ENCODE measurements at regions not wholly inside any gene's neighbourhood (a gene's known extent, or its start where the extent isn't known, plus 50 kb on each side); places are given as distances from the start of the nearest gene placed in this dataset.

DNA sequence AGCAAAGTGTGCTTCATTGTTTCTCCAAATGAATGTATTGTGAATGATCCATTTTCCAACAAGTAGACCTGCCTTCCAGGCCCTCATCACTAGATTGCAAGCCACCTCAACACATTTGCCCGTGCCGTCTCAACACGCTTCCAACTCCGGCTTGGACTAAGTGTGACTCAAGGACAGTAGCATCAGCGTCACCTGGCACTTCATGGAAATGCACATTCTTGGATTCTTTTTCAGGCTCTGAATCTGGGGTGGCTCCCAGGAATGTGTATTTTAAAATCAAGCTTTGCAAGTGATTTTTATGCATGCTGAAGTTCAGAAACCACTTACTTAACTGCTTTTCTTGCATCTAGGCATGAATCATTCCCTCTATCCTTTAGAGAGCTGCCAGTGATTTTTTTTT, 129.6 kb upstream of the EEF1E1 start:
- 81 to 98% (median 85%) methylated on average over 5 of the region's 5 CpGs for WGBS, 5 donors

DNA sequence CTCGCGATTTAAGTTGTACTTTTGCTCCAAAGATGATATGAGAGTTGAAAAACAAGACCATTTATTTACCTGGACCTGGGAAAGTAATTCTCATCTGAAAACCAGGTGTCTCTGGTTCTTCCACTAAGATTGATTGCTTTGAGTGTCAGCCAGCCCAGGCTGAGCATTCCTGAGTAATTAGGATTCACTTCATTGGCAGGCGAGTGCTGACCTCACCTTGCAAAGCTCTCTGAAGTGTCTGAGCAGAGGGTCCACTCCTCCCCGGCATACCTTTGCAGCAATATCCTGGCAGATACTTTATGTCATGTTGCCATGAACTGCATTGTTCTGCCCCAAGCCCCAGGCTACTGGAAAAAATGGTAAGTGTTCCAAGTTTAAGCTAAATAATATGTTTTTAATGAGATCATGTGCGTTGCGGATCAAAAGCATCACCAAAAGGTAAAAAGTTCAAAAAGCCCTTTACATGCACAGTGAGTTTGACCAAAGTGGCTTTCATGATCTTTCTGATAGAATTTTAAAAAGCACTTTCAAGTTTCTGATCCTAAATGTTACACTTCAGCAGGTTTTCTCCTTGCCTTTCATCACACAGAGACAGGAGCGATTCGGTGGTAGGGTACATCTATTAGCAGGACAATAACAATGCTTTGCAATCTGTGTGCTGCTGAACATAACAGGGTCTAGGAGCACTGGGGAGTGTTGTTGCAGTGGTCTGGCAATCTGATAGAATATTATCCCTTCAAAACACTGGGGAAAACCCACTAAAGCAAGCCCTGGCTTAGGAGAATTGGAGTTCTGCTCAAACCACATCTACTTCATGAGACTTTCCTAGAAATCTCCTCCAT, 127.8 kb upstream of the EEF1E1 start:
- H3K4me3 ChIP-seq = no peak overlapping the region
- 44 to 54% (median 50%) methylated on average over 8 of the region's 8 CpGs for WGBS, 5 donors
- no peak for DNase-seq

More for the DNA sequence above, 129.6 kb upstream of the EEF1E1 start:
- Histone ChIP-seq H3K4me3 (no peak overlapping the region), H3K27me3 (peaks cover 0 to 35% (median 4%) of the 10 kb centered on the region in 3 donors), H3K27ac (no peak overlapping the region), H3K9me3 (no peaks in the 10 kb centered on the region), H3K4me1 (no peaks in the 10 kb centered on the region), H3K36me3 (no peaks in the 10 kb centered on the region)
- intact Hi-C loops (cut with DNase I; ENCODE audit: low total_unique reads) = no loop called here
- no peak for DNase-seq
- TF ChIP-seq POLR2AphosphoS5 (IDR thresholded peaks at IDR 0.05) = no peak
- no peak for TF ChIP-seq POLR2A (IDR thresholded peaks at IDR 0.05)
- TF ChIP-seq, protein P1, sequence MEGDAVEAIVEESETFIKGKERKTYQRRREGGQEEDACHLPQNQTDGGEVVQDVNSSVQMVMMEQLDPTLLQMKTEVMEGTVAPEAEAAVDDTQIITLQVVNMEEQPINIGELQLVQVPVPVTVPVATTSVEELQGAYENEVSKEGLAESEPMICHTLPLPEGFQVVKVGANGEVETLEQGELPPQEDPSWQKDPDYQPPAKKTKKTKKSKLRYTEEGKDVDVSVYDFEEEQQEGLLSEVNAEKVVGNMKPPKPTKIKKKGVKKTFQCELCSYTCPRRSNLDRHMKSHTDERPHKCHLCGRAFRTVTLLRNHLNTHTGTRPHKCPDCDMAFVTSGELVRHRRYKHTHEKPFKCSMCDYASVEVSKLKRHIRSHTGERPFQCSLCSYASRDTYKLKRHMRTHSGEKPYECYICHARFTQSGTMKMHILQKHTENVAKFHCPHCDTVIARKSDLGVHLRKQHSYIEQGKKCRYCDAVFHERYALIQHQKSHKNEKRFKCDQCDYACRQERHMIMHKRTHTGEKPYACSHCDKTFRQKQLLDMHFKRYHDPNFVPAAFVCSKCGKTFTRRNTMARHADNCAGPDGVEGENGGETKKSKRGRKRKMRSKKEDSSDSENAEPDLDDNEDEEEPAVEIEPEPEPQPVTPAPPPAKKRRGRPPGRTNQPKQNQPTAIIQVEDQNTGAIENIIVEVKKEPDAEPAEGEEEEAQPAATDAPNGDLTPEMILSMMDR (IDR thresholded peaks at IDR 0.05) = no peak
- no peak for TF ChIP-seq EP300 (IDR thresholded peaks at IDR 0.05)

GRCh38 chr6:8225113-8225512, 122.8 kb upstream of the EEF1E1 start:
- no peak for TF ChIP-seq POLR2AphosphoS5 (IDR thresholded peaks at IDR 0.05)
- no peak for TF ChIP-seq EP300 (IDR thresholded peaks at IDR 0.05)
- TF ChIP-seq, protein P1 (IDR thresholded peaks at IDR 0.05) = no peak
- TF ChIP-seq POLR2A (IDR thresholded peaks at IDR 0.05) = no peak
- Histone ChIP-seq H3K9me3 (no peaks in the 10 kb centered on the region), H3K27ac (no peak overlapping the region), H3K4me1 (no peaks in the 10 kb centered on the region), H3K36me3 (no peaks in the 10 kb centered on the region), H3K27me3 (peaks cover 0 to 21% (median 0%) of the 10 kb centered on the region in 3 donors), H3K4me3 (no peak overlapping the region)
- 78 to 95% (median 92%) methylated on average over 5 of the region's 5 CpGs for WGBS, 5 donors
- intact Hi-C loops (cut with DNase I; ENCODE audit: low total_unique reads) = no loop called here
- no peak for DNase-seq

More for the DNA sequence above, 127.8 kb upstream of the EEF1E1 start:
- no peaks in the 10 kb centered on the region for H3K9me3 ChIP-seq
- intact Hi-C loops (cut with DNase I; ENCODE audit: low total_unique reads) = no loop called here
- no peaks in the 10 kb centered on the region for H3K36me3 ChIP-seq
- H3K27me3 ChIP-seq = peaks cover 0 to 29% (median 0%) of the 10 kb centered on the region in 3 donors
- no peaks in the 10 kb centered on the region for H3K4me1 ChIP-seq
- TF ChIP-seq EP300 (IDR thresholded peaks at IDR 0.05) = no peak
- TF ChIP-seq POLR2AphosphoS5 (IDR thresholded peaks at IDR 0.05) = no peak
- TF ChIP-seq POLR2A (IDR thresholded peaks at IDR 0.05) = no peak
- TF ChIP-seq, protein P1 (IDR thresholded peaks at IDR 0.05) = no peak
- no peak overlapping the region for H3K27ac ChIP-seq

DNA sequence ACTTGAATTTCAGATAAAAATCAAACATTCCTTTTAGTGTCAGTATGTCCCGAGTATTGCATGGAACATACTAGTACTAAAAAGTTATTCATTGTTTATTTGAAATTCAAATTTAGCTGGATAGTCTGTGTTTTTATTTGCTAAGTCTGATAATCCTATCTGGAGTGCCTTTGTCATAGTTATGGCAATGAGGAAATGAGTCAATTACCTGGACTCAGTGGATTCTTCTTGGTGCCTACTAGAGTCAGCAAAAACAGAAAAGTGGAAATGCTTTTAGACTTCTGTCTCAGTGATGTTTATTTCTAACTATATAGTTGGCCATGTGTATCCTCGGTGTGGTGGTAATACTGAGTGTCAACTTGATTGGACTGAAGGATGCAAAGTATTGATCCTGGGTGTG, 121.3 kb upstream of the EEF1E1 start:
- no peak for DNase-seq
- Histone ChIP-seq H3K27me3 (peaks cover 0 to 9% (median 0%) of the 10 kb centered on the region in 3 donors), H3K27ac (no peak overlapping the region), H3K4me1 (peaks cover 0 to 6% (median 0%) of the 10 kb centered on the region in 4 donors), H3K36me3 (no peaks in the 10 kb centered on the region), H3K4me3 (no peak overlapping the region), H3K9me3 (no peaks in the 10 kb centered on the region)
- intact Hi-C loops (cut with DNase I; ENCODE audit: low total_unique reads) = loop anchor here (5.0 kb wide), 1 partner anchor 91 kb away; no protein-coding TSS in a partner anchor
- 56 to 70% (median 66%) methylated on average over 2 of the region's 2 CpGs for WGBS, 5 donors
- TF ChIP-seq, protein P1 (IDR thresholded peaks at IDR 0.05) = no peak
- TF ChIP-seq EP300 (IDR thresholded peaks at IDR 0.05) = no peak
- no peak for TF ChIP-seq POLR2A (IDR thresholded peaks at IDR 0.05)
- no peak for TF ChIP-seq POLR2AphosphoS5 (IDR thresholded peaks at IDR 0.05)
